ENCODE measurements at regions not wholly inside any gene's neighbourhood (a gene's known extent, or its start where the extent isn't known, plus 50 kb on each side); places are given as distances from the start of the nearest gene placed in this dataset.

GRCh38 chr7:85775431-85775830 is 588.6 kb upstream of the SEMA3D start:
- H3K27me3 ChIP-seq (replicated peaks; ENCODE audit: control insufficient read depth, insufficient read depth, low read length): no peaks in the 10 kb centered on the region
- H3K36me3 ChIP-seq (ENCODE audit: control insufficient read depth, insufficient read depth, low read length): no peaks in the 10 kb centered on the region
- no TSS peak for BruUV-seq (replicated peaks)
- H3K4me1 Mint-ChIP-seq (ENCODE audit: low read depth, unreplicated experiment): no peaks in the 10 kb centered on the region
- TF ChIP-seq CTCF (IDR thresholded peaks at IDR 0.05; ENCODE audit: insufficient read depth in 1 of 2, low read depth in 1 of 2, low read length in 1 of 2, severe bottlenecking in 1 of 2, unreplicated experiment in 1 of 2): no peak
- H3K27me3 Mint-ChIP-seq (ENCODE audit: insufficient read depth, unreplicated experiment): no peaks in the 10 kb centered on the region
- H3K27ac Mint-ChIP-seq (ENCODE audit: unreplicated experiment): no peak overlapping the region
- H3K4me3 ChIP-seq (ENCODE audit: low read depth, low read length): no peak overlapping the region
- DNase-seq: no peak
- H3K4me1 ChIP-seq: no peaks in the 10 kb centered on the region
- H3K9me3 Mint-ChIP-seq (ENCODE audit: unreplicated experiment): no peaks in the 10 kb centered on the region
- intact Hi-C loops (cut with micrococcal nuclease; ENCODE audit: unreplicated experiment): no loop called here
- no peaks in the 10 kb centered on the region for H3K36me3 Mint-ChIP-seq (ENCODE audit: insufficient read depth, unreplicated experiment)
- no peaks in the 10 kb centered on the region for H3K9me3 ChIP-seq
- ChIA-PET CTCF (no interaction called here), POLR2A (no interaction called here)
- H3K4me3 Mint-ChIP-seq (ENCODE audit: unreplicated experiment): no peak overlapping the region

GRCh38 chr7:85774986-85775385 is 588.1 kb upstream of the SEMA3D start:
- ChIA-PET CTCF (no interaction called here), POLR2A (no interaction called here)
- no peak overlapping the region for H3K4me3 Mint-ChIP-seq (ENCODE audit: unreplicated experiment)
- Histone ChIP-seq H3K4me3 (ENCODE audit: low read depth, low read length) (no peak overlapping the region), H3K4me1 (no peaks in the 10 kb centered on the region), H3K27me3 (replicated peaks; ENCODE audit: control insufficient read depth, insufficient read depth, low read length) (no peaks in the 10 kb centered on the region), H3K9me3 (no peaks in the 10 kb centered on the region), H3K36me3 (ENCODE audit: control insufficient read depth, insufficient read depth, low read length) (no peaks in the 10 kb centered on the region)
- TF ChIP-seq CTCF (IDR thresholded peaks at IDR 0.05; ENCODE audit: insufficient read depth in 1 of 2, low read depth in 1 of 2, low read length in 1 of 2, severe bottlenecking in 1 of 2, unreplicated experiment in 1 of 2): no peak
- H3K36me3 Mint-ChIP-seq (ENCODE audit: insufficient read depth, unreplicated experiment): no peaks in the 10 kb centered on the region
- no peaks in the 10 kb centered on the region for H3K4me1 Mint-ChIP-seq (ENCODE audit: low read depth, unreplicated experiment)
- intact Hi-C loops (cut with micrococcal nuclease; ENCODE audit: unreplicated experiment): no loop called here
- BruUV-seq (replicated peaks): no TSS peak
- no peak overlapping the region for H3K27ac Mint-ChIP-seq (ENCODE audit: unreplicated experiment)
- H3K9me3 Mint-ChIP-seq (ENCODE audit: unreplicated experiment): no peaks in the 10 kb centered on the region
- no peak for DNase-seq
- H3K27me3 Mint-ChIP-seq (ENCODE audit: insufficient read depth, unreplicated experiment): no peaks in the 10 kb centered on the region

GRCh38 chr7:85773116-85773728 is 586.4 kb upstream of the SEMA3D start:
- H3K4me1 ChIP-seq: no peaks in the 10 kb centered on the region
- no peak for TF ChIP-seq CTCF (IDR thresholded peaks at IDR 0.05; ENCODE audit: insufficient read depth in 1 of 2, low read depth in 1 of 2, low read length in 1 of 2, severe bottlenecking in 1 of 2, unreplicated experiment in 1 of 2)
- H3K36me3 ChIP-seq (ENCODE audit: control insufficient read depth, insufficient read depth, low read length): no peaks in the 10 kb centered on the region
- BruUV-seq (replicated peaks): no TSS peak
- intact Hi-C loops (cut with micrococcal nuclease; ENCODE audit: unreplicated experiment): no loop called here
- H3K27me3 Mint-ChIP-seq (ENCODE audit: insufficient read depth, unreplicated experiment): no peaks in the 10 kb centered on the region
- H3K9me3 Mint-ChIP-seq (ENCODE audit: unreplicated experiment): peaks cover 3% of the 10 kb centered on the region
- no peak overlapping the region for H3K4me3 ChIP-seq (ENCODE audit: low read depth, low read length)
- no peaks in the 10 kb centered on the region for H3K27me3 ChIP-seq (replicated peaks; ENCODE audit: control insufficient read depth, insufficient read depth, low read length)
- POLR2A ChIA-PET: no interaction called here
- CTCF ChIA-PET: no interaction called here
- no peak overlapping the region for H3K4me3 Mint-ChIP-seq (ENCODE audit: unreplicated experiment)
- H3K4me1 Mint-ChIP-seq (ENCODE audit: low read depth, unreplicated experiment): no peaks in the 10 kb centered on the region
- H3K9me3 ChIP-seq: peaks cover 4% of the 10 kb centered on the region; the same call in 1 of the 2 replicates
- no peaks in the 10 kb centered on the region for H3K36me3 Mint-ChIP-seq (ENCODE audit: insufficient read depth, unreplicated experiment)
- no peak overlapping the region for H3K27ac Mint-ChIP-seq (ENCODE audit: unreplicated experiment)
- DNase-seq: no peak

Measured in Caco-2 (cell line).